Kidney (tissue), 13 donors: ENCODE measurements at regions not wholly inside any gene's neighbourhood (a gene's known extent, or its start where the extent isn't known, plus 50 kb on each side); places are given as distances from the start of the nearest gene placed in this dataset.
"Not testable (repeated sequence)": the region's sequence is repeated elsewhere in the genome, so short reads cannot be mapped to it uniquely, and the experiment has no call there.

ENCODE experiments used
- DNase-seq, 5 donors: peaks; one replicate each; pipeline ENCODE4 v3.0.0-alpha.2; 2013 to 2020
- FAIRE-seq: peaks from 2 replicates; lab custom pipeline; 2012; peaks lifted over from hg19 to GRCh38; lab: Jason Lieb, UNC
- H3K27ac ChIP-seq, 2 donors: one replicate each; pipeline ENCODE4 v1.7.0; 2013; ENCODE audit warnings: low read depth in 2 of 2, low read length in 2 of 2, inconsistent platforms in 1 of 2
- H3K27me3 ChIP-seq: one replicate; pipeline ENCODE4 v1.7.1; 2013; ENCODE audit warnings: low read length, inconsistent platforms; ENCODE audit not compliant: control insufficient read depth, insufficient read depth
- H3K36me3 ChIP-seq, 3 donors: one replicate each; pipeline versions ENCODE4 v1.7.0 to v1.7.1; 2013; ENCODE audit warnings: low read length in 3 of 3, control low read depth in 1 of 3, inconsistent platforms in 1 of 3; ENCODE audit not compliant: insufficient read depth in 3 of 3, control insufficient read depth in 2 of 3
- H3K4me1 ChIP-seq, 3 donors: one replicate each; pipeline versions ENCODE4 v1.7.0 to v1.7.1; 2013; ENCODE audit warnings: low read length in 3 of 3, inconsistent platforms in 1 of 3, low read depth in 1 of 3; ENCODE audit not compliant: control insufficient read depth in 2 of 3, insufficient read depth in 2 of 3
- H3K4me3 ChIP-seq, 3 donors: one replicate each; pipeline versions ENCODE4 v1.7.0 to v1.8.1; 2013; ENCODE audit warnings: low read length in 3 of 3, control low read depth in 1 of 3, inconsistent platforms in 1 of 3
- H3K9ac ChIP-seq, 3 donors: one replicate each; pipeline versions ENCODE4 v1.7.0 to v1.7.1; 2013; ENCODE audit warnings: low read length in 3 of 3, control low read depth in 1 of 3, inconsistent platforms in 1 of 3
- H3K9me3 ChIP-seq, 3 donors: one replicate each; pipeline versions ENCODE4 v1.7.0 to v1.7.1; 2013; ENCODE audit warnings: low read length in 3 of 3, control low read depth in 1 of 3, inconsistent platforms in 1 of 3; ENCODE audit not compliant: control insufficient read depth in 2 of 3, insufficient read depth in 1 of 3
- intact Hi-C: fragments of 100-400 bp; cut with DNase I; formaldehyde crosslinking; loops from one replicate; pipeline ENCODE4 v1.11.1; 2022
- TF ChIP-seq, protein P1 (sequence below): IDR thresholded peaks from 3 replicates; pipeline ENCODE4 v1.5.1; 2012; ENCODE audit warnings: mild to moderate bottlenecking, moderate library complexity, borderline replicate concordance; ENCODE audit not compliant: insufficient read depth; ENCODE audit errors: extremely low read depth
- donor health status: control.
- donor health status: control.
- donor health status: control.
- donor health status: control.
- donor health status: control.
- donor health status: DM: yes; HTN: yes; CAD: no.
- donor health status: Normal renal cell carcinoma (clear cell type).

DNA sequence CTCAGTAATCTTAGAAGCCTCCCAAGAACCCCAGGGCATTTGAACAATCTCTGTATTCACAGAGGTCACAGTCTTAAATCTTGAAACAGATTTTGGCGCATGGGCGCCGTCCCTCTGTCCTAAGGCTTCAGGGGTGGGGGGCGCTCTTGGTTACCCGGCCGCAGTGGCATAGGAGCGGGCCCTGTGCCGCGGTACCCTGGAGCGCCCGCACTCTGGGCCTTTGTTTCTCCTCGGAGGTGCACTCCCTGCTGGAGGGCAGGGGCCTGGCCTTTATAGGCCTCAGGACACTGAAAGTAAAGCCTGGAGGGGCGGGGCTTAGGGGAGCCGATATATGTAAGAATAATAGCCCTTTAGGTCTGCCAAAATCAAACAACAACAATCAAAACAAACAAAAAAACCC is 197.3 kb upstream of the FOLH1 start:
- no peak overlapping the region for H3K4me3 ChIP-seq
- DNase-seq (peak in 1 of 5 donors; percentile 41), FAIRE-seq (no peak)
- H3K4me1 ChIP-seq: no peaks in the 10 kb centered on the region
- H3K9ac ChIP-seq: no peak overlapping the region
- intact Hi-C loops: no loop called here
- H3K27me3 ChIP-seq: no peaks in the 10 kb centered on the region
- no peaks in the 10 kb centered on the region for H3K36me3 ChIP-seq
- no peak overlapping the region for H3K27ac ChIP-seq
- no peaks in the 10 kb centered on the region for H3K9me3 ChIP-seq
- TF ChIP-seq, protein P1, sequence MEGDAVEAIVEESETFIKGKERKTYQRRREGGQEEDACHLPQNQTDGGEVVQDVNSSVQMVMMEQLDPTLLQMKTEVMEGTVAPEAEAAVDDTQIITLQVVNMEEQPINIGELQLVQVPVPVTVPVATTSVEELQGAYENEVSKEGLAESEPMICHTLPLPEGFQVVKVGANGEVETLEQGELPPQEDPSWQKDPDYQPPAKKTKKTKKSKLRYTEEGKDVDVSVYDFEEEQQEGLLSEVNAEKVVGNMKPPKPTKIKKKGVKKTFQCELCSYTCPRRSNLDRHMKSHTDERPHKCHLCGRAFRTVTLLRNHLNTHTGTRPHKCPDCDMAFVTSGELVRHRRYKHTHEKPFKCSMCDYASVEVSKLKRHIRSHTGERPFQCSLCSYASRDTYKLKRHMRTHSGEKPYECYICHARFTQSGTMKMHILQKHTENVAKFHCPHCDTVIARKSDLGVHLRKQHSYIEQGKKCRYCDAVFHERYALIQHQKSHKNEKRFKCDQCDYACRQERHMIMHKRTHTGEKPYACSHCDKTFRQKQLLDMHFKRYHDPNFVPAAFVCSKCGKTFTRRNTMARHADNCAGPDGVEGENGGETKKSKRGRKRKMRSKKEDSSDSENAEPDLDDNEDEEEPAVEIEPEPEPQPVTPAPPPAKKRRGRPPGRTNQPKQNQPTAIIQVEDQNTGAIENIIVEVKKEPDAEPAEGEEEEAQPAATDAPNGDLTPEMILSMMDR: no peak

DNA sequence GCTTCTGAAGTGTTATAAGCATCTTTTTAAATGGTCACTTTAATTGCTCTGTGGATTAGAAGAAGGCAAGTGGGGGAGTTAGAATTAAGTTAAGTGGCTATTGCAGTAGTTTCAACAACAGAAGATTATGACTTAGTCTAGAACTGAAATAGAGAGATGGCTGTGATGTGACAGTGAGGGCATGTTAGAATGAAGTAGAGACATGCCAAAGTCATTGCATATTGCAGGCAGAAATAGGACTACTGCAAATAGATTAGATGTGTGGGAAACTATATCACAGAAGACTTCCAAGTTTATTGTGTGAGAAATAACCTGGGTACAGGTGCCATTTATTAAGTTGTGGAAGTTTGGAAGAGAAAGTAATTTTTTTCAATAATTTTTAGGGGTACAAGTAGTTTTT is 187.4 kb upstream of the FOLH1 start:
- H3K27ac ChIP-seq, H3K4me3 ChIP-seq, FAIRE-seq, H3K36me3 ChIP-seq, DNase-seq, H3K9me3 ChIP-seq, intact Hi-C loops, H3K27me3 ChIP-seq, H3K9ac ChIP-seq, H3K4me1 ChIP-seq: not testable (repeated sequence)

DNA sequence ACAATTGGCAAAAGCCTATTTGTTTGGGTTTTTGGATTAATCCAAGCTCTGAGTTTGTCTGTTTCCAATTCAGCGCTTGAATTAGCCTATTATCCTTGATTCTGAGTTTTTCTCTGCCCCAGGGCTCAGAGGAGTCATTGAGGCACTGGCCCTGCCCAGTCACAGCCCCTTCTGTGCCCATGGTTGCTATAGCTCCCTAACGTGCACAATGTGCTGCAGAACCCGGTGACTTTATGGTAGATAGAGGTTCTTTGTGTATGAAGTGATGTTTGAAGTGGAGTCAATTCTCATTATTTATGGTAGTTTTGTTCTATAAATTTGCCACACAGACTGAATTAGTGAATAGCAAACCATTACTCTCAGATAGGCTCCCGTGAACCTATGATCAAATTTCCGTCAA is 182.0 kb upstream of the FOLH1 start:
- H3K4me1 ChIP-seq, H3K4me3 ChIP-seq, H3K27me3 ChIP-seq, DNase-seq, H3K9me3 ChIP-seq, intact Hi-C loops, H3K36me3 ChIP-seq, FAIRE-seq, H3K27ac ChIP-seq, H3K9ac ChIP-seq: not testable (repeated sequence)

DNA sequence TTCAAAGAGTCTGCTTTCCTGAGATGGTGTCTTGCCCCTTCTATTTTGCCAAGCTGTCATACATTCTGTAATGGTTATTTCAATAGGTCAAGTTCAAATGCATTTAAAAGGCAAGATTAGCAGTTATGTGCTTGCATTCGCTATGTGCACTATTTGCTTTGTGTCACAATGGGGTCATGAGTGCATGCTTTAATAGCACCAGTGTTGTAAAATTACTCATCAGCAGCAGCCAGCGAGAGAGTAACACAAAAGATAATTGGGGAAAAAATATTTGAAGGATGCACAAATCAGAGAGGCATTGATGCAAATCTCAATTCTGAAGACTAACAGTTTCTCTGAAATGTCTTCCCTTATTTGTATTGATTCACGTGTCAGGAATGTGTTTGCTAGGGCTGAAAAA is 180.7 kb upstream of the FOLH1 start:
- DNase-seq, H3K27ac ChIP-seq, intact Hi-C loops, H3K36me3 ChIP-seq, H3K4me1 ChIP-seq, FAIRE-seq, H3K4me3 ChIP-seq, H3K9me3 ChIP-seq, H3K9ac ChIP-seq, H3K27me3 ChIP-seq: not testable (repeated sequence)

DNA sequence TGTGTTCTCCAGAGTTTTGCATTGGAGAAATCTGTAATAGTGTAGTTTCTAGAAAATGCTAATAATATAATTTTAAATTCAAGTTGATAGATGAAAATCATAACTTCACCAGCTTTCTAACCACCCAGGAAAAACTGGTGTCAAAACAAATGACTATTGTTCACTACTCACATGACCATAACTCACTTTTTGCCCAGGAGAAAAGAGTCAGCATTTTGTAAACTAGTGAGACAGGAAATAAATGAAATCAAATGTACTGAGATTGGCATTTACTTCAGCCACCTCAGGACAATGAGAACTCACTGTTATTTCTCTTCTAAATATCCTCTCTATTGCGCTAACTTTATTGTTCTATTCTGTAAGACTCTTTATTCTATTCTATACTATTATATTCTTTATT is 176.0 kb upstream of the FOLH1 start:
- H3K4me3 ChIP-seq, H3K4me1 ChIP-seq, H3K27ac ChIP-seq, DNase-seq, H3K9ac ChIP-seq, H3K9me3 ChIP-seq, FAIRE-seq, intact Hi-C loops, H3K36me3 ChIP-seq, H3K27me3 ChIP-seq: not testable (repeated sequence)
